Endothelial cell of umbilical vein (primary cell): ENCODE measurements at regions not wholly inside any gene's neighbourhood (a gene's known extent, or its start where the extent isn't known, plus 50 kb on each side); places are given as distances from the start of the nearest gene placed in this dataset.

ENCODE experiments used
- BruUV-seq: library from RNA; stranded (reverse); fragments of 400-500 nt; replicated peaks from 2 replicates; lab custom pipeline; 2021; lab: Mats Ljungman, UMichigan
- CTCF ChIA-PET: fragments of 300-600, 350-600 bp; sonication (Branson Sonifier 250); formaldehyde crosslinking; loops from one replicate; lab custom pipeline; 2021; ENCODE audit warnings: antibody characterized with exemption, inconsistent platforms; lab: Charles Lee
- POLR2A ChIA-PET: fragments of 300-600, 350-600 bp; sonication (Branson Sonifier 250); formaldehyde crosslinking; loops from one replicate; lab custom pipeline; 2021; ENCODE audit warnings: antibody characterized with exemption, inconsistent platforms; lab: Charles Lee
- DNase-seq: peaks from one replicate; pipeline ENCODE4 v3.0.0-alpha.2; 2011; ENCODE audit warnings: low read depth, low spot score
- FAIRE-seq: peaks from 2 replicates; lab custom pipeline; 2011; peaks lifted over from hg19 to GRCh38; lab: Jason Lieb, UNC
- H2AFZ ChIP-seq: 2 replicates; pipeline ENCODE4 v1.6.0; 2012; ENCODE audit warnings: low read depth, low read length, control low read depth, inconsistent platforms
- H3K27ac ChIP-seq: 2 replicates; pipeline ENCODE4 v1.5.1; 2011; ENCODE audit warnings: low read depth, mild to moderate bottlenecking, control low read depth, low read length, moderate library complexity; ENCODE audit not compliant: insufficient read depth
- H3K27me3 ChIP-seq, 2 experiments: 2 replicates each; pipeline versions ENCODE4 v1.6.0 to v1.6.1; 2011; ENCODE audit warnings: low read length in 2 of 2, mixed read lengths in 1 of 2; ENCODE audit not compliant: control insufficient read depth in 2 of 2, insufficient read depth in 2 of 2
- H3K36me3 ChIP-seq, 2 experiments: 2 replicates in 1 of 2; 3 replicates in 1 of 2; pipeline ENCODE4 v1.5.1; 2011; ENCODE audit warnings: low read length in 2 of 2, mild to moderate bottlenecking in 1 of 2, moderate library complexity in 1 of 2; ENCODE audit not compliant: control insufficient read depth in 2 of 2, insufficient read depth in 2 of 2; ENCODE audit errors: extremely low read depth in 1 of 2
- H3K4me1 ChIP-seq: 3 replicates; pipeline ENCODE4 v1.5.1; 2011; ENCODE audit warnings: mild to moderate bottlenecking, low read length; ENCODE audit not compliant: control insufficient read depth, insufficient read depth; ENCODE audit errors: extremely low read depth
- H3K4me2 ChIP-seq: 2 replicates; pipeline ENCODE4 v1.6.1; 2011; ENCODE audit warnings: low read length, control low read depth, mixed read lengths; ENCODE audit not compliant: insufficient read depth
- H3K4me3 ChIP-seq, 3 experiments: fragments of 200-600 bp in 1 of 3; sonication (generic), shearing (Covaris generic) in 1 of 3; replicated peaks in 1 of 3; 2 replicates each; pipeline ENCODE4 v1.5.1; 2011 to 2016; ENCODE audit warnings: control low read depth in 3 of 3, low read length in 3 of 3, mild to moderate bottlenecking in 2 of 3, inconsistent platforms in 1 of 3, low read depth in 1 of 3, moderate library complexity in 1 of 3; ENCODE audit not compliant: insufficient read depth in 1 of 3
- H3K79me2 ChIP-seq: 2 replicates; pipeline ENCODE4 v1.6.0; 2012; ENCODE audit warnings: low read length, inconsistent platforms; ENCODE audit not compliant: control insufficient read depth, insufficient read depth
- H3K9ac ChIP-seq: replicated peaks from 2 replicates; pipeline ENCODE3; 2011; ENCODE audit warnings: low read length, control low read depth; ENCODE audit not compliant: insufficient read depth; ENCODE audit errors: extremely low read depth
- H3K9me1 ChIP-seq: replicated peaks from 3 replicates; pipeline ENCODE4 v1.6.0; 2011; ENCODE audit warnings: mild to moderate bottlenecking, low read length; ENCODE audit not compliant: control insufficient read depth, insufficient read depth; ENCODE audit errors: extremely low read depth
- H3K9me3 ChIP-seq: replicated peaks from 2 replicates; pipeline ENCODE4 v1.5.1; 2012; ENCODE audit warnings: low read length, inconsistent platforms; ENCODE audit not compliant: control insufficient read depth, insufficient read depth
- H4K20me1 ChIP-seq: replicated peaks from 2 replicates; pipeline ENCODE3; 2011; ENCODE audit warnings: mild to moderate bottlenecking, low read length; ENCODE audit not compliant: control insufficient read depth, insufficient read depth; ENCODE audit errors: extremely low read depth
- EZH2 ChIP-seq: IDR thresholded peaks from 2 replicates; pipeline ENCODE4 v1.6.1; 2012; ENCODE audit warnings: borderline replicate concordance, low read depth, mild to moderate bottlenecking, moderate library complexity, low read length, inconsistent platforms; ENCODE audit not compliant: severe bottlenecking
- FOS ChIP-seq: IDR thresholded peaks from 2 replicates; pipeline ENCODE4 v1.6.1; 2011; ENCODE audit warnings: mild to moderate bottlenecking, low read length, moderate library complexity, borderline replicate concordance; ENCODE audit not compliant: insufficient read depth
- GATA2 ChIP-seq: IDR thresholded peaks from 2 replicates; pipeline ENCODE4 v1.7.0; 2011; ENCODE audit warnings: low read depth, mild to moderate bottlenecking, moderate library complexity, mixed read lengths, low read length; ENCODE audit not compliant: insufficient read length, insufficient read depth
- JUN ChIP-seq: IDR thresholded peaks from 2 replicates; pipeline ENCODE4 v1.6.1; 2011; ENCODE audit warnings: borderline replicate concordance, low read depth; ENCODE audit not compliant: insufficient read length, insufficient read depth
- MYC ChIP-seq: IDR thresholded peaks from one replicate; pipeline ENCODE4 v1.6.1; 2011; ENCODE audit warnings: mild to moderate bottlenecking, low read depth, low read length
- POLR2A ChIP-seq: IDR thresholded peaks from 2 replicates; pipeline ENCODE4 v1.6.1; 2012; ENCODE audit warnings: low read depth, mild to moderate bottlenecking, control low read depth, low read length
- POLR2AphosphoS5 ChIP-seq: IDR thresholded peaks from 2 replicates; pipeline ENCODE4 v1.6.1; 2012; ENCODE audit warnings: low read depth, mild to moderate bottlenecking, control low read depth, low read length, moderate library complexity; ENCODE audit not compliant: insufficient read depth
- dilution Hi-C: fragments of 300-500 bp; cut with MboI; formaldehyde crosslinking; loops from one replicate; pipeline ENCODE4 v1.15.0; 2019; ENCODE audit warnings: low sequenced_read_pairs; ENCODE audit not compliant: extremely low pct_ligation_motif_present
- intact Hi-C: fragments of 100-400 bp; cut with micrococcal nuclease; formaldehyde crosslinking; loops from one replicate; pipeline ENCODE4 v1.10.0; 2022
- TF ChIP-seq, protein P1 (sequence below), 2 donors: IDR thresholded peaks; 1 replicate in 1 of 2; 2 replicates in 1 of 2; pipeline ENCODE4 v1.5.1; 2011; ENCODE audit warnings: low read length in 2 of 2, mild to moderate bottlenecking in 2 of 2, moderate library complexity in 2 of 2, control low read depth in 1 of 2, inconsistent platforms in 1 of 2, low read depth in 1 of 2; ENCODE audit not compliant: insufficient read depth in 1 of 2; ENCODE audit errors: extremely low read depth in 1 of 2
- TF ChIP-seq, protein P2 (sequence below): IDR thresholded peaks from 2 replicates; pipeline ENCODE4 v1.6.1; 2011; ENCODE audit not compliant: insufficient read depth, insufficient read length

DNA sequence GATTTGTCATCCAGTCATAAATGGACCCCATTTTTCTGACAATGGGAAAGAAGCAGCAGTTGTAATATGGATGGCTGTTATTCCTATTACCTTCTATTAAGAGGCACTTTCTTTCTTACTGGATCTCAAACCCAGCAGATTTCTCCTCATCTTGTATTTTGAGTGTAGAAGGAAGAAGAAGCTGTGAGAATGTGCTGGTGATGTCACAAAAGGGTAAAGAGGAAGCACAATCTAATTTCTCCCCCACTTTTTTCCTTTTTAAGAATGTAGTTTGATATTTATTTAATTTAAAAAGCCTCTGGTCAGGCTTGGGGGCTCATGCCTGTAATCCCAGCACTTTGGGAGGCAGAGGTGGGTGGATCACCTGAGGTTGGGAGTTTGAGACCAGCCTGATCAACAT, 100.0 kb upstream of the JARID2 start:
- Histone ChIP-seq H4K20me1 (no peaks in the 10 kb centered on the region), H3K9me3 (peaks cover 2% of the 10 kb centered on the region), H2AFZ (no peak overlapping the region), H3K27ac (no peak overlapping the region), H3K4me1 (no peaks in the 10 kb centered on the region), H3K36me3 (no peaks in the 10 kb centered on the region), H3K9ac (no peak overlapping the region), H3K4me3 (no peak overlapping the region), H3K27me3 (no peaks in the 10 kb centered on the region), H3K79me2 (no peaks in the 10 kb centered on the region), H3K9me1 (no peaks in the 10 kb centered on the region), H3K4me2 (no peak overlapping the region)
- no peak for FAIRE-seq
- dilution Hi-C loops (no loop called here), intact Hi-C loops (no loop called here)
- TF ChIP-seq, protein P1, sequence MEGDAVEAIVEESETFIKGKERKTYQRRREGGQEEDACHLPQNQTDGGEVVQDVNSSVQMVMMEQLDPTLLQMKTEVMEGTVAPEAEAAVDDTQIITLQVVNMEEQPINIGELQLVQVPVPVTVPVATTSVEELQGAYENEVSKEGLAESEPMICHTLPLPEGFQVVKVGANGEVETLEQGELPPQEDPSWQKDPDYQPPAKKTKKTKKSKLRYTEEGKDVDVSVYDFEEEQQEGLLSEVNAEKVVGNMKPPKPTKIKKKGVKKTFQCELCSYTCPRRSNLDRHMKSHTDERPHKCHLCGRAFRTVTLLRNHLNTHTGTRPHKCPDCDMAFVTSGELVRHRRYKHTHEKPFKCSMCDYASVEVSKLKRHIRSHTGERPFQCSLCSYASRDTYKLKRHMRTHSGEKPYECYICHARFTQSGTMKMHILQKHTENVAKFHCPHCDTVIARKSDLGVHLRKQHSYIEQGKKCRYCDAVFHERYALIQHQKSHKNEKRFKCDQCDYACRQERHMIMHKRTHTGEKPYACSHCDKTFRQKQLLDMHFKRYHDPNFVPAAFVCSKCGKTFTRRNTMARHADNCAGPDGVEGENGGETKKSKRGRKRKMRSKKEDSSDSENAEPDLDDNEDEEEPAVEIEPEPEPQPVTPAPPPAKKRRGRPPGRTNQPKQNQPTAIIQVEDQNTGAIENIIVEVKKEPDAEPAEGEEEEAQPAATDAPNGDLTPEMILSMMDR (IDR thresholded peaks at IDR 0.05; ENCODE audit: extremely low read depth in 1 of 2, insufficient read depth in 1 of 2, low read depth in 1 of 2, low read length in 2 of 2): no peak
- no peak for TF ChIP-seq FOS
- no peak for TF ChIP-seq POLR2A
- TF ChIP-seq, protein P2, sequence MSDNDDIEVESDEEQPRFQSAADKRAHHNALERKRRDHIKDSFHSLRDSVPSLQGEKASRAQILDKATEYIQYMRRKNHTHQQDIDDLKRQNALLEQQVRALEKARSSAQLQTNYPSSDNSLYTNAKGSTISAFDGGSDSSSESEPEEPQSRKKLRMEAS: no peak
- no peak for TF ChIP-seq JUN
- no peak for TF ChIP-seq GATA2
- no peak for TF ChIP-seq POLR2AphosphoS5
- TF ChIP-seq EZH2: no peak
- TF ChIP-seq MYC: no peak
- no peak for DNase-seq
- ChIA-PET CTCF (interaction anchor here (0.7 kb wide), 1 partner anchor 15 kb away, joined by 3 read pairs; no protein-coding TSS in a partner anchor), POLR2A (no interaction called here)
- BruUV-seq: no TSS peak
